ENCODE measurements at regions not wholly inside any gene's neighbourhood (a gene's known extent, or its start where the extent isn't known, plus 50 kb on each side); places are given as distances from the start of the nearest gene placed in this dataset.

- Histone ChIP-seq H3K36me3 (ENCODE audit: insufficient read depth, insufficient read length, low read length) (peaks cover 3% of the 10 kb centered on the region), H3K9me3 (ENCODE audit: insufficient read depth, low read length) (no peaks in the 10 kb centered on the region), H3K4me1 (ENCODE audit: insufficient read depth, insufficient read length) (no peaks in the 10 kb centered on the region), H3K27me3 (ENCODE audit: insufficient read depth, insufficient read length) (no peaks in the 10 kb centered on the region), H3K4me3 (ENCODE audit: insufficient read length, low read depth) (no peak overlapping the region), H3K9ac (ENCODE audit: insufficient read length, low read depth) (no peak overlapping the region)
- TF ChIP-seq ZNF274 (IDR thresholded peaks at IDR 0.05; ENCODE audit: low read depth, low read length) = no peak
- TF ChIP-seq YY1 (IDR thresholded peaks at IDR 0.05; ENCODE audit: insufficient read depth, insufficient read length) = no peak
- no peak for TF ChIP-seq SUZ12 (IDR thresholded peaks at IDR 0.05; ENCODE audit: extremely low read depth, insufficient read depth, insufficient read length)
- no peak for DNase-seq (ENCODE audit: low read depth, low spot score)
Measured at GRCh38 chr14:71487941-71488340, 444.3 kb upstream of the RGS6 start.

DNA sequence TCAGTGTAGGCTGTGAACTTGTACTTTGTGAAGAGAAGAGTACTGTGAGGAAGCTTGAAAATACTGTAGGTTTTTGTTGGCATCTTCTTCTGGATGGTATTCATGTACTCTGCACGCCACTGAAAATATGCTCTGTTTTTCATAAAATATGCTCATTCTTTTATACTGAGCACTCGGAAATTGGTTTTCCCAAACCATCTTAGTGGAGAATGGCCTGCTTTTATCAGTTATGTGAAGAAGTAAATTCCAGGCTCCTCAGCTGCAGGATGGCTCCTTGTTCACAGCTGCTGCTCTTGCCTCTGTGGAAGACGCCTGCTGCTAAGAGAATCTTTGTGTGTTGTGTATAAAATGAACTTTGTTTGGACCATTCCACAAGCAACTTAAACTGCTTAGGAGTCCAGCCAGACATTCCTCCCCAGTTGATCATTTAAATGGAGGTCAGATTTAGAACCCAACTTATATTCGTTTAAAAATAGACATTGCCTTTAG lies 443.5 kb upstream of the RGS6 start:
- Histone ChIP-seq H3K4me3 (ENCODE audit: insufficient read length, low read depth) (no peak overlapping the region), H3K27me3 (ENCODE audit: insufficient read depth, insufficient read length) (no peaks in the 10 kb centered on the region), H3K4me1 (ENCODE audit: insufficient read depth, insufficient read length) (no peaks in the 10 kb centered on the region), H3K9me3 (ENCODE audit: insufficient read depth, low read length) (no peaks in the 10 kb centered on the region), H3K36me3 (ENCODE audit: insufficient read depth, insufficient read length, low read length) (peaks cover 1% of the 10 kb centered on the region), H3K9ac (ENCODE audit: insufficient read length, low read depth) (no peak overlapping the region)
- DNase-seq (ENCODE audit: low read depth, low spot score) = no peak
- TF ChIP-seq SUZ12 (IDR thresholded peaks at IDR 0.05; ENCODE audit: extremely low read depth, insufficient read depth, insufficient read length) (no peak), ZNF274 (IDR thresholded peaks at IDR 0.05; ENCODE audit: low read depth, low read length) (no peak), YY1 (IDR thresholded peaks at IDR 0.05; ENCODE audit: insufficient read depth, insufficient read length) (no peak)

DNA sequence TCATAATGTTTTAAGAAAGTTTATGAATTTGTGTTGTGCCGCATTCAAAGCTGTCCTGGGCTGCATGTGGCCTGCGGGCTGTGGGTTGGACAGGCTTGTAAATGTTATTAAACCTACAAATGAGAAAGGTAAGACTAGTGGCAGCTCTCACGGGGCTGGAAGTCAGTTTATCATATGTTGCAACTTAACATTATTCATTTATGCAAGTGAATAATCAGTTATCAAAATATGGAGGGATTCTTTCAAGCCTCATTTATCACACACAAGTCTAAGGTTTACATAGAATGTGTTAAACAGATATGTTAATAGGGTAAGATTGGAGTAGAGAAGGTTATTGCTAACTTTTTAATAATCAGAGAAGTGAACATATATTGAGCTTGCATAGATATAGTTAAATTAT lies 442.5 kb upstream of the RGS6 start:
- TF ChIP-seq SUZ12 (IDR thresholded peaks at IDR 0.05; ENCODE audit: extremely low read depth, insufficient read depth, insufficient read length) (no peak), ZNF274 (IDR thresholded peaks at IDR 0.05; ENCODE audit: low read depth, low read length) (no peak), YY1 (IDR thresholded peaks at IDR 0.05; ENCODE audit: insufficient read depth, insufficient read length) (no peak)
- Histone ChIP-seq H3K27me3 (ENCODE audit: insufficient read depth, insufficient read length) (no peaks in the 10 kb centered on the region), H3K36me3 (ENCODE audit: insufficient read depth, insufficient read length, low read length) (no peaks in the 10 kb centered on the region), H3K4me3 (ENCODE audit: insufficient read length, low read depth) (no peak overlapping the region), H3K4me1 (ENCODE audit: insufficient read depth, insufficient read length) (no peaks in the 10 kb centered on the region), H3K9ac (ENCODE audit: insufficient read length, low read depth) (no peak overlapping the region), H3K9me3 (ENCODE audit: insufficient read depth, low read length) (no peaks in the 10 kb centered on the region)
- no peak for DNase-seq (ENCODE audit: low read depth, low spot score)

GRCh38 chr14:71491931-71492330 lies 440.3 kb upstream of the RGS6 start:
- TF ChIP-seq ZNF274 (IDR thresholded peaks at IDR 0.05; ENCODE audit: low read depth, low read length) (no peak), SUZ12 (IDR thresholded peaks at IDR 0.05; ENCODE audit: extremely low read depth, insufficient read depth, insufficient read length) (no peak), YY1 (IDR thresholded peaks at IDR 0.05; ENCODE audit: insufficient read depth, insufficient read length) (no peak)
- no peak for DNase-seq (ENCODE audit: low read depth, low spot score)
- no peaks in the 10 kb centered on the region for H3K9me3 ChIP-seq (ENCODE audit: insufficient read depth, low read length)
- no peaks in the 10 kb centered on the region for H3K36me3 ChIP-seq (ENCODE audit: insufficient read depth, insufficient read length, low read length)
- no peak overlapping the region for H3K9ac ChIP-seq (ENCODE audit: insufficient read length, low read depth)
- no peaks in the 10 kb centered on the region for H3K27me3 ChIP-seq (ENCODE audit: insufficient read depth, insufficient read length)
- no peak overlapping the region for H3K4me3 ChIP-seq (ENCODE audit: insufficient read length, low read depth)
- no peaks in the 10 kb centered on the region for H3K4me1 ChIP-seq (ENCODE audit: insufficient read depth, insufficient read length)

DNA sequence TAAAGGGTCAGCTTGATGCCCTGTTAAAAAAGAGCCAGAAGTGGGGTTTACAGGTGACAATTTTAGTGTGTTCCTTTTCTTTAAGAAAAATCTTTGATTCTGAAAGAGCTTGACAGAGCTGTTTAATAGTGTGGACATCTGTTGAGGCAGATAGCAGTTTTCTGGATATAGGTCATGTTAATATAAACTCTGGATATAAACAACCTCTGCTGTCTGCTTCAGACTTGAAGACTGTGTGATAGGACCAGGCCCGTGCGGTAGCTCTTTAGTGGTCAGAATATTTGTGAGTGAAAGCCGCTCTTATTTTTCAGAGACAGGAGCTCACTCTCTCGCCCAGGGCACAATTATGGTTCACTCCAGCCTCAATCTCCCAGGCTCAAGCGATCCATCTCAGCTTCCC lies 439.9 kb upstream of the RGS6 start:
- Histone ChIP-seq H3K4me3 (ENCODE audit: insufficient read length, low read depth) (no peak overlapping the region), H3K9ac (ENCODE audit: insufficient read length, low read depth) (no peak overlapping the region), H3K4me1 (ENCODE audit: insufficient read depth, insufficient read length) (no peaks in the 10 kb centered on the region), H3K36me3 (ENCODE audit: insufficient read depth, insufficient read length, low read length) (no peaks in the 10 kb centered on the region), H3K27me3 (ENCODE audit: insufficient read depth, insufficient read length) (no peaks in the 10 kb centered on the region), H3K9me3 (ENCODE audit: insufficient read depth, low read length) (no peaks in the 10 kb centered on the region)
- DNase-seq (ENCODE audit: low read depth, low spot score) = no peak
- TF ChIP-seq SUZ12 (IDR thresholded peaks at IDR 0.05; ENCODE audit: extremely low read depth, insufficient read depth, insufficient read length) = no peak
- no peak for TF ChIP-seq YY1 (IDR thresholded peaks at IDR 0.05; ENCODE audit: insufficient read depth, insufficient read length)

DNA sequence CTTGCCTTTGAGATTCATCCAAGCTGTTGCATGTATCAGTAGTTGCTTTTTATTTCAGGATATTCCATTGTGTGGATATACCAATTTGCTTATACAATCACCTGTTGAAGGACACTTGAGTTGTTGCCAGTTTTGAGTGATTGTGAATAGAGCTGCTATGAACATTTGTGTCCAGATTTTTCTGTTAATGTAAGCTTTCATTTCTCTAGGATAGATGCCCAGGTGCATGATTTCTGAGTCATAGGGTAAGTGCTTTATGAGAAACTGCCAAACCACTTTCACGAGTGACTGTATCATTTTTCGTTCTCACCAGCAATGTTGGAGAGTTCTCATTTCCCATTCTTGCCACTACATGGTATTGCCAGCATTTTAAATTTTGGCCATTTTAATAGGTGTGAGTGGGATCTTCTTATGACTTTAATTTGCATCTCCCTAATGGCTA lies 434.6 kb upstream of the RGS6 start:
- no peaks in the 10 kb centered on the region for H3K27me3 ChIP-seq (ENCODE audit: insufficient read depth, insufficient read length)
- no peak overlapping the region for H3K9ac ChIP-seq (ENCODE audit: insufficient read length, low read depth)
- H3K4me1 ChIP-seq (ENCODE audit: insufficient read depth, insufficient read length) = no peaks in the 10 kb centered on the region
- no peaks in the 10 kb centered on the region for H3K36me3 ChIP-seq (ENCODE audit: insufficient read depth, insufficient read length, low read length)
- no peak overlapping the region for H3K4me3 ChIP-seq (ENCODE audit: insufficient read length, low read depth)
- H3K9me3 ChIP-seq (ENCODE audit: insufficient read depth, low read length) = no peaks in the 10 kb centered on the region
- no peak for DNase-seq (ENCODE audit: low read depth, low spot score)
- TF ChIP-seq ZNF274 (IDR thresholded peaks at IDR 0.05; ENCODE audit: low read depth, low read length) = no peak
- TF ChIP-seq YY1 (IDR thresholded peaks at IDR 0.05; ENCODE audit: insufficient read depth, insufficient read length) = no peak

GRCh38 chr14:71498212-71498611 lies 434.0 kb upstream of the RGS6 start:
- DNase-seq (ENCODE audit: low read depth, low spot score) = no peak
- no peaks in the 10 kb centered on the region for H3K36me3 ChIP-seq (ENCODE audit: insufficient read depth, insufficient read length, low read length)
- no peaks in the 10 kb centered on the region for H3K4me1 ChIP-seq (ENCODE audit: insufficient read depth, insufficient read length)
- no peaks in the 10 kb centered on the region for H3K27me3 ChIP-seq (ENCODE audit: insufficient read depth, insufficient read length)
- H3K9ac ChIP-seq (ENCODE audit: insufficient read length, low read depth) = no peak overlapping the region
- H3K9me3 ChIP-seq (ENCODE audit: insufficient read depth, low read length) = no peaks in the 10 kb centered on the region
- TF ChIP-seq YY1 (IDR thresholded peaks at IDR 0.05; ENCODE audit: insufficient read depth, insufficient read length) (no peak), ZNF274 (IDR thresholded peaks at IDR 0.05; ENCODE audit: low read depth, low read length) (no peak), SUZ12 (IDR thresholded peaks at IDR 0.05; ENCODE audit: extremely low read depth, insufficient read depth, insufficient read length) (no peak)
- no peak overlapping the region for H3K4me3 ChIP-seq (ENCODE audit: insufficient read length, low read depth)

- Histone ChIP-seq H3K36me3 (ENCODE audit: insufficient read depth, insufficient read length, low read length) (no peaks in the 10 kb centered on the region), H3K27me3 (ENCODE audit: insufficient read depth, insufficient read length) (no peaks in the 10 kb centered on the region), H3K4me1 (ENCODE audit: insufficient read depth, insufficient read length) (no peaks in the 10 kb centered on the region), H3K9ac (ENCODE audit: insufficient read length, low read depth) (no peak overlapping the region), H3K4me3 (ENCODE audit: insufficient read length, low read depth) (no peak overlapping the region), H3K9me3 (ENCODE audit: insufficient read depth, low read length) (no peaks in the 10 kb centered on the region)
- DNase-seq (ENCODE audit: low read depth, low spot score) = no peak
- TF ChIP-seq ZNF274 (IDR thresholded peaks at IDR 0.05; ENCODE audit: low read depth, low read length) (no peak), YY1 (IDR thresholded peaks at IDR 0.05; ENCODE audit: insufficient read depth, insufficient read length) (no peak), SUZ12 (IDR thresholded peaks at IDR 0.05; ENCODE audit: extremely low read depth, insufficient read depth, insufficient read length) (no peak)
Measured at GRCh38 chr14:71499018-71499417, 433.2 kb upstream of the RGS6 start.
